GM12864 (cell line): ENCODE measurements at regions not wholly inside any gene's neighbourhood (a gene's known extent, or its start where the extent isn't known, plus 50 kb on each side); places are given as distances from the start of the nearest gene placed in this dataset.
"Not testable (repeated sequence)": the region's sequence is repeated elsewhere in the genome, so short reads cannot be mapped to it uniquely, and the experiment has no call there.

Source experiments
- DNase-seq: peaks from one replicate; pipeline ENCODE4 v3.0.0-alpha.2; 2011; ENCODE audit warnings: low read depth
- H3K4me3 ChIP-seq: 2 replicates; pipeline ENCODE4 v1.5.1; 2011; ENCODE audit warnings: mild to moderate bottlenecking, low read depth, low read length, control low read depth
- CTCF ChIP-seq: IDR thresholded peaks from 2 replicates; pipeline ENCODE4 v1.5.1; 2011; ENCODE audit warnings: low read depth, mild to moderate bottlenecking, moderate library complexity, low read length, control low read depth, inconsistent platforms; ENCODE audit errors: missing control alignments

- DNase-seq: no peak
- TF ChIP-seq CTCF: no peak
These were observed 488.9 kb upstream of the SOX11 start for GRCh38 chr2:5203134-5203755.

GRCh38 chr2:5206742-5207141 is 485.4 kb upstream of the SOX11 start:
- not testable (repeated sequence) for DNase-seq, H3K4me3 ChIP-seq

More at GRCh38 chr2:5203134-5203755, 488.9 kb upstream of the SOX11 start:
- H3K4me3 ChIP-seq: no peak overlapping the region

GRCh38 chr2:5215989-5216607 is 476.1 kb upstream of the SOX11 start:
- H3K4me3 ChIP-seq: no peak overlapping the region
- no peak for TF ChIP-seq CTCF
- DNase-seq: no peak

- H3K4me3 ChIP-seq: no peak overlapping the region
- TF ChIP-seq CTCF: no peak
- DNase-seq: no peak
These were observed 465.0 kb upstream of the SOX11 start for GRCh38 chr2:5227062-5227699.

GRCh38 chr2:5229574-5229973 is 462.6 kb upstream of the SOX11 start:
- no peak for DNase-seq
- no peak overlapping the region for H3K4me3 ChIP-seq
- TF ChIP-seq CTCF: no peak

GRCh38 chr2:5230444-5230843 is 461.7 kb upstream of the SOX11 start:
- TF ChIP-seq CTCF: no peak
- DNase-seq: no peak
- H3K4me3 ChIP-seq: no peak overlapping the region

- TF ChIP-seq CTCF: no peak
These were observed 461.3 kb upstream of the SOX11 start for GRCh38 chr2:5230855-5231254.

More at GRCh38 chr2:5230855-5231254, 461.3 kb upstream of the SOX11 start:
- H3K4me3 ChIP-seq: no peak overlapping the region
- no peak for DNase-seq
